Neural progenitor cell (in vitro differentiated cells): ENCODE measurements at regions not wholly inside any gene's neighbourhood (a gene's known extent, or its start where the extent isn't known, plus 50 kb on each side); places are given as distances from the start of the nearest gene placed in this dataset.

Experiments
- DNase-seq: peaks from one replicate; pipeline ENCODE4 v3.0.0-alpha.2; 2016; ENCODE audit warnings: low spot score
- H2AFZ ChIP-seq: fragments of 200-600 bp; sonication (generic); replicated peaks from 2 replicates; pipeline ENCODE4 v1.6.1; 2016; ENCODE audit warnings: antibody characterized with exemption
- H3F3A ChIP-seq: fragments of 200-600 bp; sonication (generic); 2 replicates; pipeline ENCODE4 v1.6.1; 2016; ENCODE audit warnings: antibody characterized with exemption, low read depth
- H3K27ac ChIP-seq: fragments of 200-600 bp; sonication (generic); 2 replicates; pipeline ENCODE4 v1.5.1; 2016; ENCODE audit warnings: mild to moderate bottlenecking
- H3K27me3 ChIP-seq: fragments of 200-600 bp; sonication (generic); 2 replicates; pipeline ENCODE4 v1.6.1; 2016; ENCODE audit warnings: mild to moderate bottlenecking, moderate library complexity
- H3K36me3 ChIP-seq: fragments of 200-600 bp; sonication (generic); 2 replicates; pipeline ENCODE4 v1.5.1; 2016
- H3K4me1 ChIP-seq: fragments of 200-600 bp; sonication (generic); 2 replicates; pipeline ENCODE4 v1.6.1; 2016; ENCODE audit warnings: mixed run types
- H3K4me2 ChIP-seq: fragments of 200-600 bp; sonication (generic); 2 replicates; pipeline ENCODE4 v1.6.1; 2016
- H3K4me3 ChIP-seq: fragments of 200-600 bp; sonication (generic); 2 replicates; pipeline ENCODE4 v1.5.1; 2016
- H3K79me2 ChIP-seq: fragments of 200-600 bp; sonication (generic); 2 replicates; pipeline ENCODE4 v1.6.1; 2016; ENCODE audit warnings: low read depth
- H3K9ac ChIP-seq: fragments of 200-600 bp; sonication (generic); 2 replicates; pipeline ENCODE4 v1.6.1; 2016
- H3K9me3 ChIP-seq: fragments of 200-600 bp; sonication (generic); 2 replicates; pipeline ENCODE4 v1.5.1; 2016; ENCODE audit warnings: low read depth
- H4K20me1 ChIP-seq: fragments of 200-600 bp; sonication (generic); 2 replicates; pipeline ENCODE4 v1.6.1; 2016; ENCODE audit warnings: low read depth
- H3K27ac Mint-ChIP-seq: 3 replicates; pipeline ENCODE4 v1.8.0; 2021; ENCODE audit warnings: mixed read lengths
- H3K27me3 Mint-ChIP-seq: 2 replicates; pipeline ENCODE4 v1.8.0; 2022; ENCODE audit warnings: low read depth, mild to moderate bottlenecking, inconsistent platforms, moderate library complexity, mixed read lengths; ENCODE audit not compliant: insufficient read depth
- H3K36me3 Mint-ChIP-seq: 3 replicates; pipeline ENCODE4 v1.8.0; 2021; ENCODE audit warnings: mixed read lengths
- H3K4me1 Mint-ChIP-seq: 3 replicates; pipeline ENCODE4 v1.8.0; 2021; ENCODE audit warnings: mixed read lengths
- H3K4me3 Mint-ChIP-seq: 3 replicates; pipeline ENCODE4 v1.8.0; 2021; ENCODE audit warnings: mild to moderate bottlenecking, moderate library complexity, mixed read lengths
- H3K9me3 Mint-ChIP-seq: 3 replicates; pipeline ENCODE4 v1.8.0; 2020; ENCODE audit warnings: mixed read lengths
- CTCF ChIP-seq: fragments of 200-600 bp; sonication (generic); IDR thresholded peaks from 2 replicates; pipeline ENCODE4 v1.5.1; 2017; ENCODE audit warnings: antibody characterized with exemption, mild to moderate bottlenecking
- EZH2 ChIP-seq: fragments of 200-600 bp; sonication (generic); IDR thresholded peaks from 2 replicates; pipeline ENCODE4 v1.6.1; 2017; ENCODE audit warnings: antibody characterized with exemption, mild to moderate bottlenecking, moderate library complexity
- EZH2phosphoT487 ChIP-seq: fragments of 200-600 bp; sonication (generic); IDR thresholded peaks from 2 replicates; pipeline ENCODE4 v1.6.1; 2017; ENCODE audit warnings: antibody characterized with exemption

GRCh38 chr11:123362941-123363340 is 67.1 kb upstream of the GRAMD1B start:
- Mint-ChIP-seq H3K27ac (no peak overlapping the region), H3K4me1 (peaks cover 48% of the 10 kb centered on the region), H3K27me3 (peaks cover 26% of the 10 kb centered on the region), H3K9me3 (peaks cover 3% of the 10 kb centered on the region), H3K36me3 (peaks cover 3% of the 10 kb centered on the region), H3K4me3 (no peak overlapping the region)
- peaks cover 23% of the 10 kb centered on the region for H3F3A ChIP-seq
- no peaks in the 10 kb centered on the region for H3K36me3 ChIP-seq
- peaks cover 49% of the 10 kb centered on the region for H3K27me3 ChIP-seq
- no peak overlapping the region for H3K27ac ChIP-seq
- H3K9me3 ChIP-seq = no peaks in the 10 kb centered on the region
- H4K20me1 ChIP-seq = no peaks in the 10 kb centered on the region
- TF ChIP-seq EZH2phosphoT487 (no peak), CTCF (no peak), EZH2 (no peak)
- H3K79me2 ChIP-seq = no peaks in the 10 kb centered on the region
- no peak overlapping the region for H2AFZ ChIP-seq
- peaks cover 36% of the 10 kb centered on the region for H3K4me1 ChIP-seq
- H3K4me2 ChIP-seq = no peak overlapping the region
- no peak for DNase-seq
- no peak overlapping the region for H3K4me3 ChIP-seq
- no peak overlapping the region for H3K9ac ChIP-seq

- no peak overlapping the region for H3K4me2 ChIP-seq
- H3K36me3 ChIP-seq = no peaks in the 10 kb centered on the region
- peaks cover 36% of the 10 kb centered on the region for H3K4me1 ChIP-seq
- Mint-ChIP-seq H3K4me1 (peaks cover 51% of the 10 kb centered on the region), H3K27ac (no peak overlapping the region), H3K36me3 (no peaks in the 10 kb centered on the region), H3K4me3 (no peak overlapping the region), H3K27me3 (peaks cover 30% of the 10 kb centered on the region), H3K9me3 (peaks cover 3% of the 10 kb centered on the region)
- no peak overlapping the region for H2AFZ ChIP-seq
- no peak overlapping the region for H3K4me3 ChIP-seq
- no peaks in the 10 kb centered on the region for H3K79me2 ChIP-seq
- no peak for DNase-seq
- H3K9ac ChIP-seq = no peak overlapping the region
- TF ChIP-seq EZH2 (no peak), EZH2phosphoT487 (no peak), CTCF (no peak)
- H3K27ac ChIP-seq = no peak overlapping the region
- peaks cover 56% of the 10 kb centered on the region for H3K27me3 ChIP-seq
- H3K9me3 ChIP-seq = no peaks in the 10 kb centered on the region
- H3F3A ChIP-seq = peaks cover 23% of the 10 kb centered on the region
- H4K20me1 ChIP-seq = no peaks in the 10 kb centered on the region
Measured at GRCh38 chr11:123362186-123362585, 67.9 kb upstream of the GRAMD1B start.

- Histone ChIP-seq H3K27me3 (peaks cover 66% of the 10 kb centered on the region), H3K36me3 (no peaks in the 10 kb centered on the region), H3K27ac (no peak overlapping the region), H3K4me3 (no peak overlapping the region), H3K9me3 (no peaks in the 10 kb centered on the region), H4K20me1 (no peaks in the 10 kb centered on the region), H3K79me2 (no peaks in the 10 kb centered on the region), H3K4me2 (no peak overlapping the region), H3F3A (peaks cover 20% of the 10 kb centered on the region), H3K9ac (no peak overlapping the region), H2AFZ (no peak overlapping the region), H3K4me1 (peaks cover 31% of the 10 kb centered on the region)
- DNase-seq = no peak
- peaks cover 46% of the 10 kb centered on the region for H3K4me1 Mint-ChIP-seq
- H3K27ac Mint-ChIP-seq = no peak overlapping the region
- no peak overlapping the region for H3K4me3 Mint-ChIP-seq
- peaks cover 3% of the 10 kb centered on the region for H3K9me3 Mint-ChIP-seq
- TF ChIP-seq CTCF (no peak), EZH2phosphoT487 (no peak), EZH2 (no peak)
- H3K36me3 Mint-ChIP-seq = no peaks in the 10 kb centered on the region
- H3K27me3 Mint-ChIP-seq = peaks cover 30% of the 10 kb centered on the region
Measured at GRCh38 chr11:123361110-123361509, 69.0 kb upstream of the GRAMD1B start.
